Right lobe of liver (tissue), 6 donors: ENCODE measurements at regions not wholly inside any gene's neighbourhood (a gene's known extent, or its start where the extent isn't known, plus 50 kb on each side); places are given as distances from the start of the nearest gene placed in this dataset.

Experiments
- ATAC-seq, 4 donors: fragments of 200-7000 bp; cut with Tn5 transposase; one replicate each; pipeline ENCODE4 v1.9.1; 2020; ENCODE audit warnings: mild to moderate bottlenecking in 4 of 4, moderate library complexity in 4 of 4
- DNase-seq, 3 donors: peaks; one replicate each; pipeline ENCODE4 v3.0.0-alpha.2; 2020
- H3K27ac ChIP-seq, 3 donors: fragments of 200-600 bp; one replicate each; pipeline ENCODE4 v1.8.0; 2022
- H3K27me3 ChIP-seq, 2 donors: fragments of 200-600 bp; one replicate each; pipeline ENCODE4 v1.8.0; 2022
- H3K36me3 ChIP-seq, 4 donors: fragments of 200-600 bp; sonication (generic) in 1 of 4; one replicate each; pipeline versions ENCODE4 v1.5.1 to v1.8.0; 2017 to 2022; ENCODE audit warnings: control low read depth in 1 of 4
- H3K4me1 ChIP-seq, 4 donors: fragments of 200-600 bp; sonication (generic) in 1 of 4; one replicate each; pipeline versions ENCODE4 v1.5.1 to v1.8.0; 2017 to 2022; ENCODE audit warnings: control low read depth in 1 of 4
- H3K4me3 ChIP-seq, 3 donors: fragments of 200-600 bp; one replicate each; pipeline ENCODE4 v1.8.0; 2022
- H3K9me3 ChIP-seq, 4 donors: fragments of 200-600 bp; sonication (generic) in 1 of 4; one replicate each; pipeline versions ENCODE4 v1.5.1 to v1.8.0; 2017 to 2022; ENCODE audit warnings: control low read depth in 1 of 4
- CTCF ChIP-seq, 4 donors: fragments of 200-600 bp in 3 of 4; fragments of 450-650 bp in 1 of 4; IDR thresholded peaks; one replicate each; pipeline versions ENCODE4 v1.5.1 to v1.8.0; 2016 to 2022; ENCODE audit warnings: antibody characterized with exemption in 4 of 4, mild to moderate bottlenecking in 2 of 4
- POLR2A ChIP-seq: fragments of 450-650 bp; IDR thresholded peaks from one replicate; pipeline ENCODE4 v1.6.1; 2017; ENCODE audit warnings: antibody characterized with exemption, mild to moderate bottlenecking
- WGBS: methylation state at CpG from one replicate; pipeline ENCODE4 v1.1.6; 2018; ENCODE audit warnings: low coverage, low lambda C conversion rate; ENCODE audit not compliant: insufficient coverage; ENCODE audit errors: missing lambda C conversion rate; 5-methylcytosine and 5-hydroxymethylcytosine counted together
- intact Hi-C, 2 donors: fragments of 100-400 bp; cut with DNase I; formaldehyde crosslinking; loops; one replicate each; pipeline versions ENCODE4 v1.11.2 to v1.14.1; 2022
- donor health status: DM: no; HTN: yes; CAD: no.
- donor health status: DM: no; HTN: no; CAD: no.
- donor health status: DM: no; HTN: no; CAD: no.
- donor health status: DM: no; HTN: yes; CAD: no.
- donor health status: DM: no; HTN: yes; CAD: no.

DNA sequence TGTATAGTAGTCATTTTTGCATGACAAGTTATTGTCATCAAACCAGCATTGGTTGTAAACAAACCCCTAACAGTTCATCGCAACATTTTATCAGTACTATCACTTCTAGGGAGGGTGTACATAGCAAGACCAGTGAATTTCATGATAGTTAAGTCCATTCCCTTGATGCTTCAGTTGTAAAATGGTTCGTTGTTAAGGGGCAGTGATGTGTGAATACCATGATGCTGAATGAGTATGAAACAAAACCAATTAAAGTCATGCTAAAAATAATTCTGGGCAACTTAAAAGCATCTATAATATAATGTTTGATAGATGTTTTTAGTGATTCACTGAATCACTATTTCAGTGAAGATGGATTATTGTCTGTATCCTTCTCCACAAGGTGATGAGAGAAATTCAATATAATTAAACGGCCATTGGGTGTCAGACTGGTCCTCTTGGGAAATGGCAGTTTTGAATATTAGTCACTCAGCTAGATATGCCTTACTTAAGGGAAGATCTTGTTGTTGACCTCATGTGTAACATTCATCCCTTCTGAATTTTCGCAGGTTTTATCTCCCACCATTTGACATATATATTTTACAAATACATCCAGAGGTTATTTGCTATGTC is 742.2 kb upstream of the TMPRSS15 start:
- no peaks in the 10 kb centered on the region for H3K9me3 ChIP-seq
- TF ChIP-seq POLR2A (no peak), CTCF (IDR thresholded peaks at IDR 0.05) (no peak)
- 40% methylated on average over 4 of the region's 4 CpGs for WGBS
- no peaks in the 10 kb centered on the region for H3K36me3 ChIP-seq
- intact Hi-C loops: no loop called here
- H3K4me3 ChIP-seq: no peak overlapping the region
- no peak for ATAC-seq
- DNase-seq: no peak
- H3K27ac ChIP-seq: no peak overlapping the region
- H3K27me3 ChIP-seq: no peaks in the 10 kb centered on the region
- H3K4me1 ChIP-seq: no peaks in the 10 kb centered on the region

GRCh38 chr21:19148056-19148455 is 744.5 kb upstream of the TMPRSS15 start:
- H3K4me1 ChIP-seq: no peaks in the 10 kb centered on the region
- intact Hi-C loops: no loop called here
- DNase-seq (no peak), ATAC-seq (no peak)
- no peaks in the 10 kb centered on the region for H3K27me3 ChIP-seq
- no peak overlapping the region for H3K4me3 ChIP-seq
- no peak overlapping the region for H3K27ac ChIP-seq
- no peak for TF ChIP-seq POLR2A
- TF ChIP-seq CTCF (IDR thresholded peaks at IDR 0.05): no peak
- H3K9me3 ChIP-seq: no peaks in the 10 kb centered on the region
- H3K36me3 ChIP-seq: no peaks in the 10 kb centered on the region
- 44% methylated on average over 3 of the region's 3 CpGs for WGBS

GRCh38 chr21:19171585-19171984 is 768.0 kb upstream of the TMPRSS15 start:
- H3K9me3 ChIP-seq: no peaks in the 10 kb centered on the region
- TF ChIP-seq POLR2A: no peak
- TF ChIP-seq CTCF (IDR thresholded peaks at IDR 0.05): no peak
- no peak overlapping the region for H3K27ac ChIP-seq
- WGBS: 33% methylated on average over 4 of the region's 4 CpGs
- intact Hi-C loops: no loop called here
- no peaks in the 10 kb centered on the region for H3K4me1 ChIP-seq
- no peak for DNase-seq
- H3K36me3 ChIP-seq: no peaks in the 10 kb centered on the region
- no peak for ATAC-seq
- no peak overlapping the region for H3K4me3 ChIP-seq
- no peaks in the 10 kb centered on the region for H3K27me3 ChIP-seq

DNA sequence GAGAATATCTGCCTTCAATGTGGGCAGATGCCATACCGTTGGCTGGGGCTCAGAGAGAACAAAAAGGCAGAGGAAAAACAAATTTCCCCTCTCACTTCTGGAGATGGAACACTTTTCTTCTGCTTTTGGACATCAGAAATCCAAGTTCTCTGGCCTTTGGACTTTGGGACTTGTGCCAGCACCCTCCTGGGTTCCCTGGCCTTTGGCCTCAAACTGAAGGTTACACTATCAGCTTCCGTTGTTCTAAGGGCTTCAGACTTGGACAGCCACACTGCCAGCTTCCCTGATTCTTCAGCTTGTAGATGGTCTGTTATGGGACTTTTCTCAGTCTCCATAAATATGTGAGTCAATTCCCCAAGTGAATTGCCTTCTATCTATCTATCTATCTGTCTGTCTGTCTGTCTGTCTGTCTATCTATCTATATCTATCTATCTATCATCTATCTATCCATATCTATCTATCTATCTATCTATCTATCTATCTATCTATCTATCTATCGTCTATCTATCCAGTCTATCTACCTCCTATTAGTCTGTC is 778.1 kb upstream of the TMPRSS15 start:
- intact Hi-C loops: no loop called here

More for the DNA sequence above, 778.1 kb upstream of the TMPRSS15 start:
- H3K4me1 ChIP-seq: no peaks in the 10 kb centered on the region
- H3K27me3 ChIP-seq: no peaks in the 10 kb centered on the region
- no peaks in the 10 kb centered on the region for H3K9me3 ChIP-seq
- ATAC-seq (peak in 2 of 4 donors; percentile 29 to 70), DNase-seq (no peak)
- H3K36me3 ChIP-seq: no peaks in the 10 kb centered on the region
- WGBS: 37% methylated on average over 3 of the region's 3 CpGs
- TF ChIP-seq CTCF (IDR thresholded peaks at IDR 0.05) (no peak), POLR2A (no peak)
- H3K27ac ChIP-seq: no peak overlapping the region
- no peak overlapping the region for H3K4me3 ChIP-seq
